ENCODE measurements at regions not wholly inside any gene's neighbourhood (a gene's known extent, or its start where the extent isn't known, plus 50 kb on each side); places are given as distances from the start of the nearest gene placed in this dataset.
A peak's percentile ranks its signal among the peaks of the same experiment; 100 is the strongest.

DNA sequence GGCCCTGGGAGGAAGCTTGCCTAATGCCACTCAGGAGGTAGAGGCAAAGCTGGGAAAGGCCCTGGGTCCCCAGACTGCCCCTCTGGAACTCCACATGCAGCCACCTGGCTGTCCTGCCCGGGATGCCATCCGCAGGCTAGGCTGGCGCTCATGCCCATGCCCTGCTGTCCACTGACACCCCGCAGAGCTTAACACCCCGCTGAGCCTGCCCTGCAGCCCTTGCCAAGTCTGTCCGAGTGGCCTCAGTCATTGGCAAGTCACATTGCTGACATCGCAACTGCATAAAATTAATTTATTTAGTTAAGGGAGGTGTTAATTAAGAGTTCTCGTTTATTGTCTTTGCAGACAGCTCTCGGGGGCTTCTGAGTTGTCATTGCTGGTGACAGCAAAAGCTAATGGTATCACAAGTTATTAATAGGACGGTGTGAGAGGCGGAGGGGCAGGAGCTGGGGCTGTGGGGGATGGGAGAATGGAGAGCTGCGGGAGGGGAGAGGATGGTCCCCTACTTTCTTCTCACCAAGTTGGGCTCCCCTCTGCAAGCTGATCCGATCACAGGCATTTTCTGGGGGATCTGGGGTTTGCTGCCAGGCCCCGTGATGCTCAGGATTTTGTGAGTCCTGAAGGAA lies 55.6 kb upstream of the PCBD1 start:
- Histone ChIP-seq H3K36me3 (no peaks in the 10 kb centered on the region), H3K27ac (peak overlapping the region; percentile 44), H3K4me3 (ENCODE audit: low read depth, low read length) (no peak overlapping the region), H3K9me3 (ENCODE audit: severe bottlenecking) (no peaks in the 10 kb centered on the region), H3K27me3 (ENCODE audit: insufficient read depth, low read depth, severe bottlenecking) (no peaks in the 10 kb centered on the region)
- DNase-seq: no peak
- TF ChIP-seq, protein P1, sequence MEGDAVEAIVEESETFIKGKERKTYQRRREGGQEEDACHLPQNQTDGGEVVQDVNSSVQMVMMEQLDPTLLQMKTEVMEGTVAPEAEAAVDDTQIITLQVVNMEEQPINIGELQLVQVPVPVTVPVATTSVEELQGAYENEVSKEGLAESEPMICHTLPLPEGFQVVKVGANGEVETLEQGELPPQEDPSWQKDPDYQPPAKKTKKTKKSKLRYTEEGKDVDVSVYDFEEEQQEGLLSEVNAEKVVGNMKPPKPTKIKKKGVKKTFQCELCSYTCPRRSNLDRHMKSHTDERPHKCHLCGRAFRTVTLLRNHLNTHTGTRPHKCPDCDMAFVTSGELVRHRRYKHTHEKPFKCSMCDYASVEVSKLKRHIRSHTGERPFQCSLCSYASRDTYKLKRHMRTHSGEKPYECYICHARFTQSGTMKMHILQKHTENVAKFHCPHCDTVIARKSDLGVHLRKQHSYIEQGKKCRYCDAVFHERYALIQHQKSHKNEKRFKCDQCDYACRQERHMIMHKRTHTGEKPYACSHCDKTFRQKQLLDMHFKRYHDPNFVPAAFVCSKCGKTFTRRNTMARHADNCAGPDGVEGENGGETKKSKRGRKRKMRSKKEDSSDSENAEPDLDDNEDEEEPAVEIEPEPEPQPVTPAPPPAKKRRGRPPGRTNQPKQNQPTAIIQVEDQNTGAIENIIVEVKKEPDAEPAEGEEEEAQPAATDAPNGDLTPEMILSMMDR (IDR thresholded peaks at IDR 0.05; ENCODE audit: low read depth, low read length): no peak

DNA sequence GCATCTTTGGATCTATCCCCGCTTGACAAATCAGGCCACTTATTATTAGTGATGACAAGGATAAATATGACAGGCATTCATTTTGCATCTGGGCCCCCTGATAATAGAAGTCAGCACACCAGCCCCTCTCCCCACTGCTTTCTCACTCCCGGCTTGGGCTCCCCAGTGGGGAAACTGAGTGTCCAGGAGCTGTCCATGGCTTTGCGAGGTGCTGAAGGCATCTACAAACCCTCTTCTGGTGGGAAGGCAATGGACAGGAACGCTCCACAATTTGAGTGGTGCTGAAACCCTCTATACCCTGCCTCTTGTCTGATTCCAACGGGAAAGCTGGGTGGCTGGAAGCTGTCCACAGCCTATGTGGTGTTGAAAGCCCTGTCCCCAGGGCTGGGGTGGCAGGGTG lies 61.7 kb upstream of the PCBD1 start:
- Histone ChIP-seq H3K27me3 (ENCODE audit: insufficient read depth, low read depth, severe bottlenecking) (no peaks in the 10 kb centered on the region), H3K9me3 (ENCODE audit: severe bottlenecking) (no peaks in the 10 kb centered on the region), H3K27ac (no peak overlapping the region), H3K4me3 (ENCODE audit: low read depth, low read length) (no peak overlapping the region), H3K36me3 (no peaks in the 10 kb centered on the region)
- DNase-seq: no peak
- TF ChIP-seq, protein P1 (IDR thresholded peaks at IDR 0.05; ENCODE audit: low read depth, low read length): no peak

DNA sequence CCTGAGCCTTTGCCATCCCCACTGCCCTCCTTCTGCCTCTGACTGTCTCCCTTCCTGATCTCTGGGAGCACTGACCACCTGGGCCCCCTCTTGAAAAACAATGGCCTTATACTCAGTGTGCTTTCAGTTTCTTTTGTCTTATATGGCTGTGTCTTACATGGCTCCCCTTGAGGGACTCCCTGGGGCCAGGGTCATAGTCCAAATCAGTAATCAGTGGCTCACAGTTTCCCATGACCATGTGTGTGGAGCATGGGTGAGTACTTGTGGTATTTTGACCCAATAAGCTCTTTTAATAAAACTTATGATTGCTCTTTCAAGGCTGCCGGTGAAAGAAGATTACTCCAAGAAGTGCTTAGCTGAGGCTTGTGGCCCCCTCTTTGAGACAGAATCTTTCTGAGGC lies 62.4 kb upstream of the PCBD1 start:
- Histone ChIP-seq H3K36me3 (no peaks in the 10 kb centered on the region), H3K4me3 (ENCODE audit: low read depth, low read length) (no peak overlapping the region)
- DNase-seq: no peak

DNA sequence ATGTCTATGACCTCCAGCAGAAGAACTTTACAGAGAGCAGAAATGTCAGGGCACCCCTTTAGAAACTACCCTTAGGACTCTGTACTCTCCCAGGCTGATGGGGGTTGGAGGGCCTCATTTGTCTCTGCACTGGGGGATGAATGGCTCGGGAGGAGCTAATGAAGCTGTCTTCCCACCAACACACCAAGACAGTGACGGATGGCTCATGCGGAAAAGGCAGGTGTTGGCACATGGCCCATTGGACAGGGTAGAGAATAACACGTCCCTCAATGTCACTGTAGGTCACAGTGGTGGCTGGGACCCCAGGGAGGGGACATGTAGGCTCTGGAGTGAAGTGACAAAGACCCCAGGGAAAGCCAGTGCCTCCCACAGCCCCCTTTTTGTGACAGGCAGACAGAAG lies 64.0 kb upstream of the PCBD1 start:
- no peaks in the 10 kb centered on the region for H3K9me3 ChIP-seq (ENCODE audit: severe bottlenecking)
- H3K36me3 ChIP-seq: no peaks in the 10 kb centered on the region
- no peak for DNase-seq
- no peaks in the 10 kb centered on the region for H3K27me3 ChIP-seq (ENCODE audit: insufficient read depth, low read depth, severe bottlenecking)
- TF ChIP-seq, protein P1 (IDR thresholded peaks at IDR 0.05; ENCODE audit: low read depth, low read length): no peak
- H3K4me3 ChIP-seq (ENCODE audit: low read depth, low read length): no peak overlapping the region
- no peak overlapping the region for H3K27ac ChIP-seq

More for the DNA sequence above, 62.4 kb upstream of the PCBD1 start:
- Histone ChIP-seq H3K27ac (peak overlapping the region; percentile 18; the same call in 1 of the 2 replicates), H3K9me3 (ENCODE audit: severe bottlenecking) (no peaks in the 10 kb centered on the region), H3K27me3 (ENCODE audit: insufficient read depth, low read depth, severe bottlenecking) (no peaks in the 10 kb centered on the region)
- TF ChIP-seq, protein P1 (IDR thresholded peaks at IDR 0.05; ENCODE audit: low read depth, low read length): no peak

DNA sequence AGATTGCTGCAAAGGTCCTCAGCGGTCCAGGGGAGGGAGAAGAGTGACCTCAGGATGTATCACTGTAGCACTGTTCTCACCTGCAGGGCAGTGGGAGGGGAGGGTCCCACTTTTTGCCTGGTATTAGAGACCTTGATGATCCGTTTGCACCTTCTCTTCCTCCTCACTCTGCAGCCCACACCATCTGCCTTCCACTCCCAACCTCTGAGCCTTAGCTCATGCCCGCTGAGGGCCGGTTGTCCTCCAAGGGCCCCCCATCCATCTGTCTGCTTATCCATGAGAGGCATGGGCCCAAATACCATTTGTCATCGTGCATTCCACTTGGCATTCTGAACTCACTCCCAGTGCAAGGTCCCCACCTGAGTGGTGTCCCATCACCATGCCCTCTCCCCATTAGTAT lies 64.6 kb upstream of the PCBD1 start:
- Histone ChIP-seq H3K9me3 (ENCODE audit: severe bottlenecking) (no peaks in the 10 kb centered on the region), H3K36me3 (no peaks in the 10 kb centered on the region), H3K27ac (no peak overlapping the region), H3K27me3 (ENCODE audit: insufficient read depth, low read depth, severe bottlenecking) (no peaks in the 10 kb centered on the region), H3K4me3 (ENCODE audit: low read depth, low read length) (no peak overlapping the region)
- no peak for DNase-seq
- TF ChIP-seq, protein P1 (IDR thresholded peaks at IDR 0.05; ENCODE audit: low read depth, low read length): no peak
